H7 (cell line): ENCODE measurements at regions not wholly inside any gene's neighbourhood (a gene's known extent, or its start where the extent isn't known, plus 50 kb on each side); places are given as distances from the start of the nearest gene placed in this dataset.

Source experiments
- DNase-seq: peaks from one replicate; pipeline ENCODE4 v3.0.0; 2012
- H3K27me3 ChIP-seq: 2 replicates; pipeline ENCODE4 v1.6.0; 2011; ENCODE audit warnings: mild to moderate bottlenecking, low read length; ENCODE audit not compliant: control insufficient read depth, insufficient read depth
- H3K36me3 ChIP-seq: replicated peaks from 2 replicates; pipeline ENCODE4 v1.5.1; 2011; ENCODE audit warnings: low read length; ENCODE audit not compliant: control insufficient read depth, insufficient read depth
- H3K4me3 ChIP-seq: 2 replicates; pipeline ENCODE4 v1.5.1; 2011; ENCODE audit warnings: low read depth, mild to moderate bottlenecking, control low read depth, low read length, moderate library complexity; ENCODE audit not compliant: insufficient read depth

- no peak for DNase-seq
- H3K4me3 ChIP-seq: no peak overlapping the region
- H3K36me3 ChIP-seq: no peaks in the 10 kb centered on the region
Measured at GRCh38 chr10:89153971-89154370, 53.1 kb downstream of the CH25H start.

GRCh38 chr10:89153116-89153515 lies 54.0 kb downstream of the CH25H start:
- no peak overlapping the region for H3K4me3 ChIP-seq
- no peaks in the 10 kb centered on the region for H3K36me3 ChIP-seq
- H3K27me3 ChIP-seq: no peaks in the 10 kb centered on the region
- no peak for DNase-seq

More at GRCh38 chr10:89153971-89154370, 53.1 kb downstream of the CH25H start:
- no peaks in the 10 kb centered on the region for H3K27me3 ChIP-seq

DNA sequence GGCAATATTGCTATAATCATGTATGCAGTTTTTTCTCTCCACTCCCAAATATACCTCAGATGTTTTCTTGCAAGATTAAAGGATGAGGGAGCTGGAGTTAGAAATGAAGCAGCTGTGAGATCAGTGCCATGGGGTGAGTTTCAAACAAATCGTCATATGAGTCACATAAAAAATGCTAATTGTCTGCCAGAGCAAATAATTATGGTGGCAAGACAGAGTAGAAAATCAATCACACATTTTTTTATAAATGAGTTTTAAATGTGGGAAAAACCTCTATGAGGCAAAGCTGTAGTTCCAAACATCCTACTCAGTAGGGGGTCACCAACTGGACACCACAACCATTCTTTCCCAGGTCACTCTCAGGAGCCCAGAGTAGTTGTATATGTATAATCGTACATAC lies 55.3 kb downstream of the CH25H start:
- DNase-seq: no peak

DNA sequence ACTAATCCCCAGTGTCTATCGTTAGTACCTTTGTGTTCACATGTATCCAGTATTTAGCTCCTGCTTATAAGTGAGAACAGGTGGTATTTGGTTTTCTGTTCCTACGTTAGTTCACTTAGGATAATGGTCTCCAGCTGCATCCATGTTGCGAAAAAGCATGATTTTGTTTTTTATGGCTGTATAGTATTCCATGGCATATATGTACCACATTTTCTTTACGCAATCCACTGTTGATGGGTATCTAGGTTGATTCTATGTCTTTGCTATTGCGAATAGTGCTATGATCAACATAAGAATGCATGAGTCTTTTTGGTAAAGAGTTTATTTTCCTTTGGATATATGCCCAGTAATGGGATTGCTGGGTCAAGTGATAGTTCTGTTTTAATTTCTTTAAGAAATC lies 59.1 kb downstream of the CH25H start:
- H3K36me3 ChIP-seq: no peaks in the 10 kb centered on the region
- H3K4me3 ChIP-seq: no peak overlapping the region
- no peak for DNase-seq
- no peaks in the 10 kb centered on the region for H3K27me3 ChIP-seq

More for the DNA sequence above, 55.3 kb downstream of the CH25H start:
- H3K27me3 ChIP-seq: no peaks in the 10 kb centered on the region
- H3K36me3 ChIP-seq: no peaks in the 10 kb centered on the region
- no peak overlapping the region for H3K4me3 ChIP-seq

DNA sequence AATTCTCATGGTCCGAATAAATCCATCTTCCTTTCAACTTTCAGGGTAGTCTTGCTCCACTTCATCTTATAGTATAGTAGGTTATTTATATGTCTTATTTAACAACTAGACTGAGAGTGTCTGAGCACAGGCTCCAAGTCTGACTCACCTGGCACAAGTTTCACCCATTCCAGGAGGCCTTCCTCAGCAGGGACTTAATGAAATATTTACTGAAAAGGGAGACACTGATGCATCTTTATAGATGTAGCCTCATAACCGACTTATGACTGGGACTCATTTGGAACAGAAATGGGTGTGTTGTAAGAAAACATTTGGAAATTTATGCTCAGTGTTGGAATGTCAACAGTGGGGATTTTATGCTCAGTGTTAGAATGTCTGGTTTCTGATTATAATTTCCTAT lies 59.9 kb downstream of the CH25H start:
- Histone ChIP-seq H3K27me3 (no peaks in the 10 kb centered on the region), H3K36me3 (no peaks in the 10 kb centered on the region), H3K4me3 (no peak overlapping the region)
- no peak for DNase-seq

DNA sequence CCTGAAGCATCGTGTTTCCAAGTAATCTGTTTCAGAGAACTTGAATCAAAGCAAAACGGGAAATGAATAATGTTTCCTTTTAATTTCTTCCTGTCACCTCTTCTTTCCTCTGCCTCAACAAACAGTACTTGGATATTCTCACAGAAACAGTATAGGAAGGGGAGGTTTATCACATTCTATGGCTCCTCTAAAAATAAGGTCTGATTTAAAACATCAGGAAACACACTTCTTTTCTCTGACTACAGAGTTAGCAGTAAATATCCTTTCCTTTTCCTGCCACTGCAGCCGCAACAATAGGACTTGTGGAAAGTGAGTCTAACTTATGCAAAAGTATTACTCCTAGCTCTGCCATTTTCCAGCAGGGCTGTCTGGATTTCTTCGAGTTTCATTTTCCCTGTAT lies 62.3 kb downstream of the CH25H start:
- no peak overlapping the region for H3K4me3 ChIP-seq
- no peaks in the 10 kb centered on the region for H3K27me3 ChIP-seq

GRCh38 chr10:89142590-89142989 lies 64.5 kb downstream of the CH25H start:
- no peaks in the 10 kb centered on the region for H3K36me3 ChIP-seq
- no peak overlapping the region for H3K4me3 ChIP-seq
- H3K27me3 ChIP-seq: no peaks in the 10 kb centered on the region
- no peak for DNase-seq

More for the DNA sequence above, 62.3 kb downstream of the CH25H start:
- DNase-seq: no peak
- no peaks in the 10 kb centered on the region for H3K36me3 ChIP-seq

DNA sequence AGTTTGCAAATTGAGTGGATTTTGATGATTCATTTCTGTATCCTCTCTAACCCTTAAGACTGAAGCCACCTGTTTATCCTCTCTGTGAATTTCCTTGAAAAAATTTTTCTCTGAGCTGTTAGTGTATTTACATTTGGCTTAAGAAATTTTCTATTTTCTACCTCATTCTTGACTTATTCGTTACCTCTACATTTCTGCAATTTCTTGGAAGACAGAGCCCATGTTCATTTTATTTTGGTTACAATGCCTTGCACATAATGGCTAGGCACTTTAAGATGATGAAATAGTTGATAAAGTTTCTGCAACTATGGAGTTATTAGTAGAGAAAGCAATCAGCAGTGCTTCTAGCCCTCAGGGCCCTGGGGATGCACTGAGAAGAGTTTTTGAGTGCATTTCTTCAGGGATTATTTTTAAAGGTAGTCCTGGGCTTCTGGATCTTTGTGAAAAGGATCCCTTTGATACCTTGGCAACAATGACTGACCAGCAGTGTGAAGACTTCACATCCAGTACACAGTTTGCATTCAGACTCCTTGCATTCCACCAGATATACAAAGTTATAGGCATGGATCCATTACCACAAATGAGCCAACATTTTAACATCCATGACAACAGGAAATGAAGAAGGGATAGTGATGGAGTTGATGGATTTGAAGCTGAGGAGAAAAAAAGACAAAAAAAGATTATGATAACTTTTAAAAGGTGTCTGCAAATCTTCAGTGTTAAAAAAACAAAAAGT lies 68.2 kb downstream of the CH25H start:
- no peaks in the 10 kb centered on the region for H3K27me3 ChIP-seq
- DNase-seq: no peak
- H3K36me3 ChIP-seq: no peaks in the 10 kb centered on the region
- H3K4me3 ChIP-seq: no peak overlapping the region

GRCh38 chr10:89134963-89135362 lies 72.2 kb downstream of the CH25H start:
- DNase-seq: no peak
- Histone ChIP-seq H3K4me3 (no peak overlapping the region), H3K36me3 (no peaks in the 10 kb centered on the region)

DNA sequence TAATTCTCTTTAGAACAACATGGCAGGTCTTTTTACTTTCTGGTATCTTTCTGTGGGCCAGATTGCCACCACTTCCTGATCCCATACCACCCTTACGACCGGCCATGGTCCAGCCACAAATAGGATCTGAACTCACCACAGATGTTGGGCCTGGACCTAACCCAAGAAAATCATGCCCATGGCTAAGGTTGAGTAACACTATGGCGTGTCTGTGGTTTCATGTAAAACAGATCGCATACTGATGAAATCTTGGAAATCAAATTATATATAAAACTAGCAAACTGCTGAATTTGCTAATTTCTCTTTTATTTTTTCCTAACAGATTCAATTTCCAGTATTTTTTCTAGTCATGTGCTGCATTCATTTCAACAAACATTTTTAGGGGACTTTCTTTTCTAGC lies 77.2 kb downstream of the CH25H start:
- no peak for DNase-seq
- Histone ChIP-seq H3K36me3 (no peaks in the 10 kb centered on the region), H3K27me3 (no peaks in the 10 kb centered on the region), H3K4me3 (no peak overlapping the region)

More at GRCh38 chr10:89134963-89135362, 72.2 kb downstream of the CH25H start:
- H3K27me3 ChIP-seq: no peaks in the 10 kb centered on the region

DNA sequence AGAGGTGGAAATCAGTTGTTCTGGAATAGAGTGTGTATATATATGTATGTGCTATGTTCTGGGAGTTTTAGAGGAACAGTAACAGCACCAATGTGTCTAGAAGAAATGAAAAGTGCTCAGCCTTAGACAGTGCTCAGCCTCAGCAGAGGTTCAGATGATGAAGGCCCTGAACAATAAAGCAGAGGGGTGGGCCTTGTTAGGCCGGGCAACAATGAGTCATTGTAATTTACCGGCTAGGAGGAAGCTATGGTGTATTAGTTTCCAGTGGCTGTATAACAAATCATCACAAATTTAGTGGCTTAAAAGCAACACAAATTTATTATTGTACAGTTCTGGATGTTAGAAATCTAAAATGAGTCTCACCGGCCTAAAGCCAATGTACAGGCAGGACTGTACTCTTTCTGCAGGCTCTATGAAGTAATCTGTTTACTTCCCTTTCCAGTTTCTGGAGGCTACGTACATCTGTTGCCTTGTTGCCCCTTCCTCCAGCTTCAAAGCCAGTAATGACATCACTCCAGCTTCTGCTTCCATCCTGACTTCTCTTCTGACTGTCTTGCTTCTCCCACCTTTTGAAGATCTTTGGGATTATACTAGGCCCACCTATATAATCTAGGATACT lies 84.6 kb downstream of the CH25H start:
- Histone ChIP-seq H3K27me3 (no peaks in the 10 kb centered on the region), H3K36me3 (no peaks in the 10 kb centered on the region), H3K4me3 (no peak overlapping the region)
- DNase-seq: no peak

DNA sequence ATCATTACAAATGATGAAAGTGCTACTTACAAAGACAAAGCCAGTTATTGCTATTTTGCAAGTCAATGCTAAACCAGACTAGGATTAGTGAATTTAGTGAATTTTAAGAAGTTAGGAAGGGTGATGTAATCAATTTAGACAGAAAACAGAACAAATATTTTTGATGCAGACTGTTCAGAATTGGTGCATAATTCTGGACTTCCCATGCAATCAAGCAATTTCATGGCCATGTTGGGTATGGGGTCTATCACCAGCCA lies 85.4 kb downstream of the CH25H start:
- H3K27me3 ChIP-seq: no peaks in the 10 kb centered on the region
- no peak overlapping the region for H3K4me3 ChIP-seq
- DNase-seq: no peak
- no peaks in the 10 kb centered on the region for H3K36me3 ChIP-seq

DNA sequence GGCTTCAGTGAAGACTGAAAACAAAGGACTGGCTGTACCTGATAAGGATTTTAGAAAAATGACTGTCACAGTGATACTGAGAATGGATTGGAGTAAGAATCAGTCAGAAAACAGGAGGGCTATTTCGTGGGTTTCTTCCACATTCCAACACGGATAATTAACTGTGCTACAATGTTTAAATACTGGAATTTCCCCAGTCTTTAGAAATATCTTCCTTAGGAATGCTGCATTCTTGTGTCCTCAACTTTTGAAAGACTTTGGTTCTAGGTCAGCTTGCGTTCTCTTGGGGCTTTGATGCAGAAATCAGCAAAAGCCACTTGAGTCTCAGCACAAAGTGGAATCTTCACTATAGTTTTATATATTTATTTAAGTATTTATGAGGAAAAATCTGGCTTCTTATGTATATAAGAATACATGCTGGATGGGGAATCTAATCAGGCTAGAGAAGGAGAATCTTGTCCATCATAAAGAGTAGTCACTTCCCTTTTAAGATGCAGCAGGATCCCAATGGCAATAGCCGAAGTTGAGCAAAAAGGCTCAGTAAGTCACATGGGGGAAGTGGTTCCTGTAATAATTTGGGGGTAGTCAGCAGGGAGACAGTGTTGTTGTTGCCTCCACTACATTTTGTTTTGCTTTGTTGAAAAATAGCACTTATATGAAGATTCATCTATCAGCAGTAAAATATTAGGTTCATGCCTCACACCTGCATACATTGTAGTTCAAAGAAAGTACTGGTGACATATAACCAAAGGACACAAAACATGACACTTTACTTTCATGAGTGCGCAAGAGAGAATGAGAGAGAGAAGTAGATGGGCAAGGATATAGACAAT lies 86.0 kb downstream of the CH25H start:
- Histone ChIP-seq H3K36me3 (no peaks in the 10 kb centered on the region), H3K27me3 (no peaks in the 10 kb centered on the region), H3K4me3 (no peak overlapping the region)
- DNase-seq: no peak

GRCh38 chr10:89119651-89120050 lies 87.5 kb downstream of the CH25H start:
- H3K27me3 ChIP-seq: no peaks in the 10 kb centered on the region
- peak; percentile 4 for DNase-seq
- H3K4me3 ChIP-seq: no peak overlapping the region
- H3K36me3 ChIP-seq: no peaks in the 10 kb centered on the region

DNA sequence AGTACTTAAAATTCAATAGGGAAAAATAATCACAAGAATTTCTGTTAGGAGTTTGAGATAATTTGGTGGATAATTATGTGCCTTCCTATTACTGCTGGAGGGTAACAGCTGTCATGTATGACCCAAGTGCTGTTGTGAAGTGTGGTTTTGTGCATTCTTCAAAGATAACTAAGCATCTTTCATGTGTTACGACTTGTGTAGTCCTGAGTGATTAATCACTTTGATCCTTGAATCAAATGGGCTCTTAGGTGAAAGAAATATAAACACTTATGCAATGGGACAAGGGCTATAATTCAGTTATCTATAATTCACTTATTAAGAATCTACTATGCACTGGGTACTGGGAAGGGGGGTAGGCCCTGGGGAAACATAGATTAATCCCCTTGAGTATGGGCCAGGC lies 89.0 kb downstream of the CH25H start:
- Histone ChIP-seq H3K36me3 (no peaks in the 10 kb centered on the region), H3K27me3 (no peaks in the 10 kb centered on the region), H3K4me3 (no peak overlapping the region)
- DNase-seq: no peak
